ENCODE measurements at regions not wholly inside any gene's neighbourhood (a gene's known extent, or its start where the extent isn't known, plus 50 kb on each side); places are given as distances from the start of the nearest gene placed in this dataset.

DNA sequence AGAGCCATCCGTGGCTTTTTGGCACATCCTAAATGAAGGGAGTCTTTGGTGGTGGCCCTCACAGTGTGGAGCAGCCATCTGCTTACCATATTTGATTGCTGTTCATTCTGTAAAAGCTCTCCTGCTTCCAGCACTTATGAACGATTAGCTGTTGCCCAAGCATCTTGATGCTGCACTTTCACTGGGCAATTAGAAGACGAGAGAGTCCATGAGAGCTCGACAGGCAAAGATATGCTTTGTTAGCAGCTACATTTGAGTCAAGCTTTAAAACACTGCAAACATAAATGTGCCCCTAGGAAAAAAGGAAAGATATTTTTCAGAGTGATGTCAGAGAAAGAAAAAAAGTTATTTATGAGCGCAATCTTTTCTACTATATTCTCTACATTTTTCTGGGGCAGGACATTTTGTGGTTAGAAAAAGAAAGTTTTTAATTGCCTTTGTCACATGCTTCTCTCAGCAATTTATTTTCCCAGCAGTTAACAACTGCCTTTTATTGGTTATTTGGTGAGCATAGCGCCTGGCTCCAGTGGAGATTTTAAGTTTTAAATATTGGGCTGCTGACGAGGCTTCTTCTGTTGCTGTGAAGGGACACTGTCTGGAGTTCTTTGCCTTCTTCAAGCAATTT is 468.4 kb downstream of the C3orf38 start:
- TF ChIP-seq, protein P1, sequence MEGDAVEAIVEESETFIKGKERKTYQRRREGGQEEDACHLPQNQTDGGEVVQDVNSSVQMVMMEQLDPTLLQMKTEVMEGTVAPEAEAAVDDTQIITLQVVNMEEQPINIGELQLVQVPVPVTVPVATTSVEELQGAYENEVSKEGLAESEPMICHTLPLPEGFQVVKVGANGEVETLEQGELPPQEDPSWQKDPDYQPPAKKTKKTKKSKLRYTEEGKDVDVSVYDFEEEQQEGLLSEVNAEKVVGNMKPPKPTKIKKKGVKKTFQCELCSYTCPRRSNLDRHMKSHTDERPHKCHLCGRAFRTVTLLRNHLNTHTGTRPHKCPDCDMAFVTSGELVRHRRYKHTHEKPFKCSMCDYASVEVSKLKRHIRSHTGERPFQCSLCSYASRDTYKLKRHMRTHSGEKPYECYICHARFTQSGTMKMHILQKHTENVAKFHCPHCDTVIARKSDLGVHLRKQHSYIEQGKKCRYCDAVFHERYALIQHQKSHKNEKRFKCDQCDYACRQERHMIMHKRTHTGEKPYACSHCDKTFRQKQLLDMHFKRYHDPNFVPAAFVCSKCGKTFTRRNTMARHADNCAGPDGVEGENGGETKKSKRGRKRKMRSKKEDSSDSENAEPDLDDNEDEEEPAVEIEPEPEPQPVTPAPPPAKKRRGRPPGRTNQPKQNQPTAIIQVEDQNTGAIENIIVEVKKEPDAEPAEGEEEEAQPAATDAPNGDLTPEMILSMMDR (IDR thresholded peaks at IDR 0.05 in 4 of 5, conservative IDR thresholded peaks at IDR 0.05 in 1 of 5), result no peak
- no peak for TF ChIP-seq POLR2A (IDR thresholded peaks at IDR 0.05)
